ENCODE measurements at regions not wholly inside any gene's neighbourhood (a gene's known extent, or its start where the extent isn't known, plus 50 kb on each side); places are given as distances from the start of the nearest gene placed in this dataset.
"Not testable (repeated sequence)": the region's sequence is repeated elsewhere in the genome, so short reads cannot be mapped to it uniquely, and the experiment has no call there.

DNA sequence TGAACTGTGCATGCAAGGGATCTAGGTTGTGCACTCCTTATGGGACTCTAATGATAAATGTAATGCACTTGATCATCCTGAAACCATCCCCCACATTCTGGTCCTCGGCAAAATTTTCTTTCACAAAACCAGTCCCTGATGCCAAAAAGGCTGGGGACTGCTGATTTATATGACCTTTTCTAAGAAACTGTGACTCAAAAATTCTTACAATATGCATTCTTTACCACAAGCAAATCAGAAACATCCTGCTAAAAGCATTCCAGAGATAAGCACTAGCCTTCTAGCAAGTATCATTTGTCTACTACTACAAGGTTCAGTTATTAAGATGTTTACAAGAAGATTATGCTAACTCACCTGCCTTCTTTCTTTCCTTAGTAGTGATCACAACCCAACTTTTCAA, 166.5 kb upstream of the PCDH7 start:
- no peak for TF ChIP-seq CTCF (IDR thresholded peaks at IDR 0.05; ENCODE audit: insufficient read depth, low read depth, low read length)
- H3K4me3 ChIP-seq (ENCODE audit: low read depth, low read length): no peak overlapping the region
- no peak for DNase-seq (ENCODE audit: low read depth)

DNA sequence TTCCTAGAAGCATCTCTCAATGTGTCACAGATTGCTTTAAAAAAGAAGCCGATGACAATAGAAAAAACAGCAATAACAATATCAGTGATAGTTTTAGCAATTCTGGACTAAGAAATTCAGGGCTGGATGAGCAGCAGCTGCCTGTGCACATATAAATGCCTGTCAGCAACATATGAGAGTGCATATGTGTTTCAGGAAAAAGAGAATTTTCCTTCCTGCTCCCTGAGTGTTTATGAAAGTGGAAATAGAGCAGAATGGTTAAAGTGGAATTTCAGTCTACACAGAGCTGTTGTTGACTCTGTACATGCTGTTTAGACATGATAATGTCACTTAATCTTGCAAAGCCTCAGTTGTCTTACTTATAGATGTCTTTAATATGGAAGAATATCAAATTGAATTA, 164.4 kb upstream of the PCDH7 start:
- no peak for TF ChIP-seq CTCF (IDR thresholded peaks at IDR 0.05; ENCODE audit: insufficient read depth, low read depth, low read length)
- DNase-seq (ENCODE audit: low read depth): no peak

GRCh38 chr4:30559481-30559880, 160.7 kb upstream of the PCDH7 start:
- DNase-seq (ENCODE audit: low read depth): no peak
- no peak overlapping the region for H3K4me3 ChIP-seq (ENCODE audit: low read depth, low read length)
- TF ChIP-seq CTCF (IDR thresholded peaks at IDR 0.05; ENCODE audit: insufficient read depth, low read depth, low read length): no peak

More for the DNA sequence above, 164.4 kb upstream of the PCDH7 start:
- no peak overlapping the region for H3K4me3 ChIP-seq (ENCODE audit: low read depth, low read length)

DNA sequence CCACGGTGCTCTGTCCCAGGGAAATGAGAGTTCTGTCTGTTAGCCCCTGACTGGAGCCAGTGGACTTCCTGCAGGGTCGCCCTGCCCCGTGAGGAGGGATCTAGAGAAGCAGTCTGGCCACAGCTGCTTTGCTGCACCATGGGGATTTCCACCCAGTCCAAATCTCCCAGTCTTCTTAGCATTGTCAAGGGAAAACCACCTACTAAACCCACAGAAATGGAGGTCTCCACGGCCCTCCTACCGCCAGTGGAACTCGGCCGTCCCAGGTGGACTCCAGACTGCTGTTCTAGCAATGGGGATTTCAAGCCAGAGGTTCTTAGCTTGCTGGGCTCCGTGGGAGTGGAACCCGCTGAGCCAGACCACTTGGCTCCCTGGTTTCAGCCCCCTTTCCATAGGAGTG, 133.3 kb upstream of the PCDH7 start:
- TF ChIP-seq CTCF (IDR thresholded peaks at IDR 0.05; ENCODE audit: insufficient read depth, low read depth, low read length): no peak
- no peak for DNase-seq (ENCODE audit: low read depth)
- no peak overlapping the region for H3K4me3 ChIP-seq (ENCODE audit: low read depth, low read length)

DNA sequence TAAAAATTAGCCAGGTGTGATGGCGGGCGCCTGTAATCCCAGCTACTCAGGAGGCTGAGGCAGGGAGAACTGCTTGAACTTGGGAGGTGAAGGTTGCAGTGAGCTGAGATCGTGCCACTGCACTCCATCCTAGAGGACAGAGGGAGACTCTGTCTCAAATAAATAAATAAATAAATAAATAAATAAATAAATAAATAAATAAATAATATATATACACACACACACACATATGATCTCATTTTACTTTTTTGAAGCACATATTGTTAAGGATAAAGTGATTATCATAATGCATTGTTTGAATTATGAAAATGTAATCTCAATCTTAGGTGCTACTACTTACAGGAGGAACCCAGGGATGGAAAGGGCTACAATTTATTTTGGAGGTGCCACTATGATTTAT, 130.5 kb upstream of the PCDH7 start:
- DNase-seq (ENCODE audit: low read depth); H3K4me3 ChIP-seq (ENCODE audit: low read depth, low read length): not testable (repeated sequence)

DNA sequence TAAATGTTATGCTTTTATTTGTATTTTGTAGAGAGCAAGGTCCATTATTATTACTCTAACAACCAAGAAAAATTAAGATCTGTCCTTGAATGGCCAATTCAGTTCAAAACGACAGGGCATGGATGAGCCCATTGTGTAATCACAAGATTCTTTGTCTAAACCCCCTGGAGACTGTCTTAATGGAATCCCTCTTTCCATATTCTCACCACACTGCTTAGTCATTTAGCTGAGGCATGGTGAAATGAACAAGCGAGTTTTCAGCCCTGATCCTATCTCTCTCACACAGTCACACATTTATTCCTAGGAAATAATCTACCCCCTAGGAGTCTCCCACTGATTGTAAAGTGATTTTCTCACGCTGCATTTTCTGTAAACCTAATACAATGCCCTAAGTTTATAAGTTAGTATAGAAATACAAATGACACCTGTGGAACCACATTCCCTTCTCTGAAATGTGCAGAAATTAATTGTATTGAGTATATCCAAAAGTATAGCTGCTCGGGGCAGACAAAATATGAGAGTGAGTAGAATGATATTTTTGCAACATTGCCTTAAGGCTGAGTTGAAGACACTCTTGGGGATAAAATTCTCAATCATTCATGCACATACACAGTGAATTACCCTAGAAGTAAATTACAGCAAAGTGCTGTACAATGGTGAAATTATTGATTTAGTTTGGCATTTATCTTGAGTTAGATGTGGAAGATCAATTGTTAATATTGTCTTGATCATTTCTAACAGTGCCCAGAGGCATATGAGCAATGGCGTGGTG, 119.7 kb upstream of the PCDH7 start:
- no peak for TF ChIP-seq CTCF (IDR thresholded peaks at IDR 0.05; ENCODE audit: insufficient read depth, low read depth, low read length)
- peak; percentile 35 for DNase-seq (ENCODE audit: low read depth)
- no peak overlapping the region for H3K4me3 ChIP-seq (ENCODE audit: low read depth, low read length)

DNA sequence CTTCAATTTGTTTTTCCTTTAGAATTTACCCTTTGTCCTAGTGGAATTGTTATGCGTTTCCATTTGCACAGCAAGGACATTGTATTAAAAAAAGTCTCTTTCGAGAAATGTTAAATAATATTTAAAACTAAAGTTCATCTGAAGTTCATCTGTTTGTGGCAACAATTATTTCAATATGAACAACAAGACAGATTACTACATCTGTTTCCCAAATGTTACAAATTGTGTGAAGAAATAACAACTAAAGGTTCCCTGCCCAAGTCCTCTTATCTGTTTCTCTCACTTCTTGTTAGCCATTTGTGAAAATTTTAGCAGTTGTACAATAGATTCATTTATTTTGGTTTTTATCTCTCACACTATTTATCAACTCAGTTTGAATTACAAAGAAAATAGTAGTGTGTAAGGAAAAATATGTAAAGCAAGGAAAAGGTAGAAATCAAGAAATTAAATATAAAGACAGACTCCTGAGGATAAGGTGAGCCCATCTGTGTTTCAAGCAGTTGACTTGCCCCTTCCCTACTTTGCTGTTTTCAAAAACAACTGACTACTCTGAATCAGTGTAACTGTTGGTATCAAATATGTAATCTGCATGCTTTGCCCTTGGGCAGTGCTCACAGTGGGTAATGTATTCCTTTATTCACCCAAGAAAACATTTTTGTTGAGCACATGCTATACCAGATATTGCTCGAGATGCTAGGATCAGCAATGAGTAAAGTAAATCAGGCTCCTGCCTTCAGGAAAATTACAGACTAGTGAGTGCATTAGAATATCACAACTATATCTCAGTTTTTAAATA, 118.9 kb upstream of the PCDH7 start:
- H3K4me3 ChIP-seq (ENCODE audit: low read depth, low read length): no peak overlapping the region
- TF ChIP-seq CTCF (IDR thresholded peaks at IDR 0.05; ENCODE audit: insufficient read depth, low read depth, low read length): no peak
- peak; percentile 34 for DNase-seq (ENCODE audit: low read depth)
